ENCODE measurements at regions not wholly inside any gene's neighbourhood (a gene's known extent, or its start where the extent isn't known, plus 50 kb on each side); places are given as distances from the start of the nearest gene placed in this dataset.

GRCh38 chr6:138648127-138648526, 125.4 kb upstream of the CCDC28A start:
- TF ChIP-seq, protein P1, sequence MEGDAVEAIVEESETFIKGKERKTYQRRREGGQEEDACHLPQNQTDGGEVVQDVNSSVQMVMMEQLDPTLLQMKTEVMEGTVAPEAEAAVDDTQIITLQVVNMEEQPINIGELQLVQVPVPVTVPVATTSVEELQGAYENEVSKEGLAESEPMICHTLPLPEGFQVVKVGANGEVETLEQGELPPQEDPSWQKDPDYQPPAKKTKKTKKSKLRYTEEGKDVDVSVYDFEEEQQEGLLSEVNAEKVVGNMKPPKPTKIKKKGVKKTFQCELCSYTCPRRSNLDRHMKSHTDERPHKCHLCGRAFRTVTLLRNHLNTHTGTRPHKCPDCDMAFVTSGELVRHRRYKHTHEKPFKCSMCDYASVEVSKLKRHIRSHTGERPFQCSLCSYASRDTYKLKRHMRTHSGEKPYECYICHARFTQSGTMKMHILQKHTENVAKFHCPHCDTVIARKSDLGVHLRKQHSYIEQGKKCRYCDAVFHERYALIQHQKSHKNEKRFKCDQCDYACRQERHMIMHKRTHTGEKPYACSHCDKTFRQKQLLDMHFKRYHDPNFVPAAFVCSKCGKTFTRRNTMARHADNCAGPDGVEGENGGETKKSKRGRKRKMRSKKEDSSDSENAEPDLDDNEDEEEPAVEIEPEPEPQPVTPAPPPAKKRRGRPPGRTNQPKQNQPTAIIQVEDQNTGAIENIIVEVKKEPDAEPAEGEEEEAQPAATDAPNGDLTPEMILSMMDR (IDR thresholded peaks at IDR 0.05): no peak
- no peak for TF ChIP-seq POLR2A (IDR thresholded peaks at IDR 0.05)

Data from uterus (tissue), 2 donors.